Stimulated activated CD4-positive, alpha-beta T cell treated with anti-CD3 and anti-CD28 coated beads, Interleukin-4, amount 100 ng/mL, for 1 hour (primary cell): ENCODE measurements at regions not wholly inside any gene's neighbourhood (a gene's known extent, or its start where the extent isn't known, plus 50 kb on each side); places are given as distances from the start of the nearest gene placed in this dataset.
A peak's percentile ranks its signal among the peaks of the same experiment; 100 is the strongest.

ENCODE experiments used
- DNase-seq: peaks from one replicate; pipeline ENCODE4 v3.0.0-alpha.2; 2020

DNA sequence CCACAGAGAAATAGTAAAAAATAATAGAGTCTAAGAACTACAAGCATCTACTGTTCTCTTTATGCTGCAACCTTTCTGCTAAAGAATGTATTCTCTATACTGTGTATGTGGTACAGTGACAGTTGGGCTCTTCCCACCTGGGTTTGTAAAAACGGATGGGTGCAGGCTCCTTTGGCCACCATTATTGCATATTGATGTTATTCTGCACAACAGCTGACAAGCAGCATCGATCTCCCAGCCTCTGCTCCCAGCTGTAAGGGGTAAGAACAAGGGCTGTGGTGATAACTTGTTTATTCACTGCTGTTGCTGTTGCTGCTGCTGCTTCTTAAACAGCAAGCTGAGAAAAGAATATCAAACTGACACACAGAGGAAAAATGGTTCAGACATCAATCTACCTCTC, 56.1 kb downstream of the KCNRG start:
- no peak for DNase-seq

DNA sequence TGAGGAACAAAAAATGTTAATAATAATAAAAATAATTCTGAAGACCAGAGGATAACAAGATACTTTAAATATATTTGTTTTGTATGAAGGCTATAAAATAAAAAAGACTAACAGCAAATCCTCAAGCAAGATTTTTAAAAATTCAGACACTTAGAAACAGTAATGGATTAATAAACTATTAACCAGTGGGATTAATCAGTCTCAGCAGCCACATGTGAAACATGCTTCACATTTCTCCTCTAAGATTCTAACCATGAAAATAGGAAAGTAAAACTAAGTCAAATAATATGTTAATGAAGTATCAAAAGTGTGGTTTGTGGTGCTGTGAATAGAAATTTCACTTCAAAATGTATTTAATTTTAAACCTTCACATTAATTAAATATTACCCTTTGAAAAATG, 57.4 kb downstream of the KCNRG start:
- DNase-seq, result no peak

- no peak for DNase-seq
These were observed 58.1 kb downstream of the KCNRG start for GRCh38 chr13:50073340-50073739.

DNA sequence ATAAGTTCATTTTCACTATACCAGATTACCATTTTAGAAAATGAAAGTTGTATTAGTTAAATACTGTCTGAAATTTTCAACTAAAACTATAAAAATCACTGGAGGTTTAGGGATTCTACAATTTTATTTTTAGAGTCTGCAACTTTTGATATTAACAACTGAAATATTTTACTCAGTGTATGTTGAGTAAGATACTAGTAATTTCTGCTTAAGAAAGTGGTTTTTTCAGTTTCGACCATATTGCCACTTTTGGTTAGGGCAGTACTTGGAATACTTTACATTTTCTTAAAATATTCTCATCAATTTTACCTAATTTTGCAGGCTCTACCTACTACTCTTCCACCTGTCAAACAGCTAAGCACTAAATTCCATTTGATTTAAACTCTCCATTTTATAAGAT, 59.6 kb downstream of the KCNRG start:
- DNase-seq, result no peak

DNA sequence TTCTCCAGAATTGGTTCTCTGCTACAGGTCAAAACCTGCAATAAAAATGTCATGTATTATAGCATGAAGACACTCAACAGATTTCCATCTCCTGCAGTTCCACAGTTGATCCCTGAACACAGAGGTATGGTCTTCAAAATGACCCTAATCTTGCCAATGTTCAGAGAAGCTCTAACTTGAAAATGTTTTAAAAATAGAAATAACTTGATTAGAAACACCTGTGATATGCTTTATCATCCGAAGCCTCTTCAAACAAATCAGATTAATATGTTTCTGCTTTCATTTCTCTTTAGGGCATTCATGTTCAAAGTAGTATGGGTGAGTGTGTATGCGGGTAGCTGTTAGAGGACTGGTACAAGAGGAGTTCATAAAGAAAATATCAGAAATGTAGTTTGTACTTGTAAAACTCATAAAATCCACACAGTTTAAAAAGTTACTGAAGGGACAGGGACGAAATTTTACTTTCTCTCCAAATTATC, 60.4 kb downstream of the KCNRG start:
- DNase-seq, result no peak

GRCh38 chr13:50077431-50077830, 62.2 kb downstream of the KCNRG start:
- DNase-seq, result no peak

DNA sequence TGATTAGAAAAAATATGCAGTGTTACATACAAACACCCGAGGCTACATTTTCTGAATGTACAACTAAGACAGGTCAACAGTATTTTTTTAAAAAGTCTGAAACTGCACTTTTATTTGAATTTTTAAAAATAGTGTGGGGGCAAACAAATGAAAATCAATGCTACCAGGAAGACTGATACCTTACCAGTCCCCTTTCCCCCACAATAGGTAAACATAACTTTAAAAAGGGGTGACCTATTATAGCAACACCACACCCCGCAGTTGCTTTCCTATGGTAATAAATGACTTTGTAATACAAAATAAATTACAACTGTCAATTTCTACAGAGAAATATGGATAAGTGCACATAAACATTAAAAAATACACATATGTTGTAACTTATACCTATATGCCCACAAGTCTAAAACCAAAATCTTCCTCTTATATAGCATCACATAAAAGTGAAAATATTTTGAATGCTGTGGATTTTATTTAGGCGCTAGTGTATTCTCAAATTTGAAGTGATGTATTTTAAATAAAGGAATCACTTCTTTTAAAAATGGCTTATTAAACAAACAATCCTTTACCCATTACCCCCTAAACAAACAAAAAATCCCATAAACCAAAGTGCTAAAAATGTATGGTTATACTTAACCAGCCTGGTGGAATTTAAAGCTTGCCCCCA, 63.1 kb downstream of the KCNRG start:
- no peak for DNase-seq

DNA sequence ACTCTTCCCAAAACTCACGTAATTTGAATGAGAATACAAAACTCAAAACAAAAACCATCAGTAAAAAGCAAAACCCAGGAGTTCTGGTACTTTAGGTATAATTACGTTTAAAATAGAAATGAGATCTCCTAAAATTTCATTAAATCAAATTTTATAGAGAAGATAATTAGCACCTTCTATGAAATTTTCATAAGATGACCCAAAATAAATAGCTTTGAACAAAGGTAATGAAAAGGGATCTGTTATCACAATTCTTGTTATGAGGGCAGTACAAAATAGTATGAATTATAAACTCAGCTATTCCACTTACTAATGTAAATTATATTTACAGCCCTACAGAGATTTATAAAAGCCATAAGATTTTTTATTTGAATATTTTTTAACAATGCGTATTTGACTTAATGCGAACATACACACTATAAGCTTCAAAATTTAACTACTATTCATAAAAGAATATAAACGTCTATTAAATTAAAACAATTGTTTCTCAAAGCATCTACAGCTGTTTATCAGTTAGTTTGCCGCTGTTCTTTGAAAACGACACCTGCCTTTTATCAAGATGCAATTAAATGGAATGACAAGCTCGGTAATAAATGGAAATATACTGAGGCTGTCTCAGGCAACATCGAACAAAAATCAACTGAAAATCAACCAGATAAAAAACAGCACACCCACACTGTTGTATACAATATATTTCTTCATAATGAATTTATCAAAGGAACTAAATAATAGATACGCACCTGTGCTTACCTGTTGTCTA, 63.8 kb downstream of the KCNRG start:
- no peak for DNase-seq

DNA sequence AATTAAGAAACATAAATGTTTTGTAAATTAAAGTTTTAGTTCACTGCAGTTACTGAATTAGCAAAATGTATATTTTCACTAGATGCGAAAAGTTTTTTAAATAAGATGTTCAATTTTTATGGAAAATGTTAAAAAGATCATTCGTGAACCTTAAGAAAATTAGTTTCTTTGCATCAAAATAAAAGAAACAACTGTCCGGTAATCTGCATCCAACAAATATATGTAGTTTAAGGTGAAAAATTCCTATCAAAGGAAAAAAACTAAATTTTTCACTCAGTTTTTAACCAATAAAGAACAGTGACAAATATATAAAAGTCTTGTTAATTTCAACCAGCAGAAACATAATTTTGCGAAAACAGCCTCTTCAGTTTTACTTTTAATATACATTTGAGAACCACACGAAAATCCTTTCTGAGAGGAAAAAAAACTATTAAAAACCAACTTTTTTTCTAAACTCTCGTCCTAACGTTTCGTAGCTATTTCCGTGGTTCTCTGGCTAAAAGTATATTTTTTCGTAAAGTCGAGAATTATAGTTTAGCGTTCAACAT, 64.5 kb downstream of the KCNRG start:
- DNase-seq, result no peak

DNA sequence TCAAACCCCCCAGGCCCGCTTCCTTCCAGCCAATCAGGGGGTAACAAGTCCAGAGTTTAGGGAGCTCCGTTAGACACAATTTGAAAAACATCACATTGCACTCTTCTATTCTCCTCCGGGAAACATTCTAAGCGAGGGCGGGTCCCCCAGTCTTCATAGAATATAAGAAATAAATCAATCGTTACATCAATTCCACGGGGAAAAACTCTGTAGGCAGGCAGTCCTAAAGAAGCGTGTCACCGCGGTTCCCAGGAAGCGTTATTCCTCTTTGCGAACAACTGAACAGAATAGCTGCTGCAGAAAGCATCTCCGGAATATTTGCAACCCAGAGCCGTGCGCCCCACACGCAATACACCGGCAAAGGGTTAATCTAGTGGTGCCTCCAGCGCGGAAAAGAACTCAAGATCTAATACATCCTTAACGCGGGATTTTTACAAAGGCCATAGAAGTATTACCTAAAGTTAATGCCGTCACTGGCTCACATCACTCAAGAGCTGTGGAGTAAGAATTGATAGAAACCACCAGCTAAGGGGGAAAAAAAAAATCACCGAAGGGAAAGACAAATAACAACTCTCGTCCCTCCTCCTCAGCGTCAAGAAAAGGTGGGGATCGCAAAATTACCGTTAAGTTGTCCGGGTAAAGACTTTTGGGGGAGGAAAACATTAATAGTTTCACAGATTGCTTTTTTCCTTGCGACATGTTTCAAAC, 65.1 kb downstream of the KCNRG start:
- DNase-seq, result peak; percentile 29

GRCh38 chr13:50080911-50081678, 65.9 kb downstream of the KCNRG start:
- DNase-seq, result peak; percentile 48

GRCh38 chr13:50081679-50082425, 66.6 kb downstream of the KCNRG start:
- DNase-seq, result peak; percentile 96

DNA sequence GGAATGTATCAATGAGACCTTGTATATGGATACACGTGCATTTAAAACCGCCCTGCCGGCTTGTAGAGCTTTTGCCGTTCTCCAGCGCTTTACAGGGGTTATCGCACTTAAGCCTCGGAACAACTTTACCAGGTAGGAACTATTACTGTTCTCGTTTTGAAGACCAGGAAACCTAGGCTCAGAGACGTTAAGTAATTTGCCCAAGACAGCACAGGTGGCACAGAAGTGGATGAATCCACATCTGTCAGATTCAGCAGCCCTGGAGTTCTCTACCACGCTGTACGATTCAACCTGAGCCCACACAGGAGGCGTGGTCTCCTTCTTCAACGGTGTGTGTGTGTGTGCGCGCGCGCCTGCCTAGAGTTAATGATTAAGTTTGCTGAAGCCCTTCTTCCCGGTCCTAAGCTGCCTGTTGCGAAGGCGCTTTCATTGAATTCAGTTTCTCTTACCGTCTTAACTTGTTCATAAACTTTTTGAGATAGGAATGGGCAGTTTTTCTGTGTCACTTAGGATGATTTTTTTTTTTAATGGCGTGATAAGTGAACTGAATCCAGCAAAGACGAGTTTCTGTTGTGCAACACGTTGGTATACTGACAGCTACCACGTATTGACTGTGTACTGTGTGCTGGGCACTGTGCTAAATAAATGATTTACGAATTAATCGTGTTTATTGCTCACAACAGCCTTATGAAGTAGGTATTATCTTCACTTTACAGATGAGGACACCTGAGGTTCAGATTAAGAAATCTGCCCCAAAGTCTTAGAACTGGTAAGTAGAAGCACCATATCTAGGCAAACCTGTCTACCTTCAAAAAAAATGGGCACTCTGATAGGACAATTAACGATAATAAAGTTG, 67.4 kb downstream of the KCNRG start:
- peak; percentile 79 for DNase-seq

DNA sequence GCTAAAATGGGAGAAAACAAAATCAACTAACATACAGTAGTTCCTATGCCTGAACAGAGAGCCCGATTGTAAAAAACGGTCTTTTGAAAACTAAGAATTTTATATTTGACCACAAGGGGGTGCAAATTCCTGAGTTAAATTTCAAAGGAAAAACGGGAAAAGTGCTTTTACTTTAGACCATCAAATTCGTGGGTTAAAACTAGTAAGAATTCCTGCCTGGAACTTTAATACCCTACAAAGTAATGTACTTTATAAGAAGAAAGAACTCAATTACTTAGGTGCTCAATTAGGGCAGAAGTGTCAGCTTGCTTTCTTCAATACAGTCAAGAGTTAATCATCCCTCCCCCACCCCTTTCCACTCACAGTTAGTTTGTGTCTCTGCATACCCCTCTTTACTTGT, 69.8 kb downstream of the KCNRG start:
- no peak for DNase-seq

GRCh38 chr13:50089633-50090032, 74.4 kb downstream of the KCNRG start:
- DNase-seq, result no peak

DNA sequence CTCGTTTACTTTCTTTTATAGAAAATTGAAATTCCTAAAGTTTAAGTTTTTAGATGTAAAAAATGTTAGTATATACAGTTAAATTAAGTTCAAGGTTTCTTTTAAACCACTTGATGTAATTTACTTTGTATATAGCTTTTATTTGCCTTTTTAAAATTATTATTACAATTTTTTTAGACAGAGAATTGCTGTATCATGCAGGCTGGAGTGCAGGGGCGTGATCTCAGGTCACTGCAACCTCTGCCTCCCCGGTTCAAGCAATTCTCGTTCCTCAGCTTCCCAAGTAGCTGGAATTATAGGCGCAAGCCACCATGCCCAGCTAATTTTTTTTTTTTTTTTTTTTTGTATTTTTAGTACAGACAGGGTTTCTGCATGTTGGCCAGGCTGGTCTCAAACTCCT, 75.0 kb downstream of the KCNRG start:
- no peak for DNase-seq

DNA sequence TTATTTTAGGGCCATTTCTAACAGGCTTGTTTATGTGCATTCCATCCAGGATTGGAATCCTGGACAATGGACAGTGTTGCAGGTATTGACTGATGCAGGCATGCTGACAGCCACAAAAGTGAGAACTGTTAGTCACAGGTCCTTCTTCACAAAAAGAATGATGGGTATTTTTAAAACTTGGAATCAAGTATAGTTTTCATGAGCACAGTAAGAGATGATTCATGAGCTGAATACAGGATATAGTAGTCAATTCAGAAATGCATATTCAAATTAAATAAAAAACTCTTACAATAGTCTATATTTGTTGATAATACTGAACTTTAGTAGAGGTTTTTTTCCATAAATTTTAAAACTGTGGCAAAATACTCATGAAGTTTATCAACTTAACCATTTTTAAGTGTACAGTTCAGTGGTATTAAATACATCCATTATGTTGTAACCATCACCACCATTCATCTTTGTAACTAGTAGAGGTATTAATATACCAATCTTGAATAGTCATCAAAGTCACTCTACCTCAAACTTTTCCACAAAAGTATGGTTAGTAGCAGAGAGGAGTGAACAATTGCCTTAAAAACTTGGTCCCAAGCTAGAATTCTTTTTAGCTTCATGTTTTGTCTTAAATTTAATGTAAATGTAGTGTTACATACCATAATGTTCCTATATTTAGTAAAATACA, 79.5 kb downstream of the KCNRG start:
- DNase-seq, result no peak

DNA sequence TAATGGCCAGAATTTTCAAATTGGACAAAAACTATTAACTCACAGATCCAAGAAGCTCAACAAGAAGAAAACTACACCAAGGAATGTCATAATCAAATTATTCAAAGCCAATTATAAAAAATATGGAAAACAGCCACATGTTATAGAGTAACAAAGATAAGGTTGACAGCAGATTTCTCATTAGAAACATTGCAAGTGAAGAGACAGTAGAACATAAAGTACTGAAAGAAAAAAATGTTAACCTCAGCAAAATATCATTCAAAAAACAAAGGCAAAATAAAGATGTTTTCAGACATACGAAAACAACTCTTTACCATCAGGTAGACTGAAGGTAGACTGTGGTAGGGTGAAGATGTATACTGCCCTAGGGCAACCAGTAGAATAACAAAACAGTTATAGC, 83.4 kb downstream of the KCNRG start:
- DNase-seq, result no peak

DNA sequence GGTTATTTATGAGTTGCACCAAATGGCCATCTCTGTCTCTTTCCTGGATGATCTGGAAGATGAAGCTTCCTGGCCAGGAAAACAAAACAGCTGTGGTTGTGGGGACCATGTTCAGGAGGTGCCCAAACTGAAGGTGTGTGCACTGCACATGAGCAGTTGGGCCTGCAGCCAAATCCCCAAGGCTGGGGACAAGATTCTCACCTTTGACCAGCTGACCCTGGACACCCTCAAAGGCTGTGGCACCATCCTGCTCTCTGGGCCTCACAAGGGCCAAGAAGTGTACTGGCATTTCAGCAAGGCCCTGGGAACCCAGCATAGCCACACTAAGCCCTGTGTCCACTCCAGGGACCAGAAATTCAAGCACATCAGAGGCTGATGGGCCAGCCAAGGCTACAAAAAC, 84.2 kb downstream of the KCNRG start:
- no peak for DNase-seq

DNA sequence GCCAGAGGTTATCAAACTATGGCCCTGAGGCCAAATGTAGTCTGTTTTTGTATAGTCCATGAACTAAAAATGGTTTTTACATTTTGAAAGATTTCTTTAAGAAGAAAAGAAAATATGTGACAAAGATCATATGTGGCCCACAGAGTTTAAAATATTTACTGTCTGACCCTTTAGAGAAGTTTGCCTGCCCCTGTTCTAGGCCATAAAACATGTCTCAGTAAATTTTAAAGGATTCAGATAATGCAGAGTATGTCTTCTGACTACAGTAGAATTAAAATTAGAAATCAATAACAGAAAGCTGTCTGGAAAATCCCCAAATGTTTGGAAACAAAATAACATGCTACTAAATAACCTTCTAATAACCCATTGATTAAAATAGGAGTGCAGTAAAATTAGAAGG, 86.3 kb downstream of the KCNRG start:
- no peak for DNase-seq

GRCh38 chr13:50104493-50104892, 89.2 kb downstream of the KCNRG start:
- no peak for DNase-seq
